GM06990 (cell line): ENCODE measurements at regions not wholly inside any gene's neighbourhood (a gene's known extent, or its start where the extent isn't known, plus 50 kb on each side); places are given as distances from the start of the nearest gene placed in this dataset.

Experiments
- DNase-seq: peaks from one replicate; pipeline ENCODE4 v3.0.0-alpha.2; 2011; ENCODE audit not compliant: insufficient read length; ENCODE audit errors: extremely low read depth
- H3K27me3 ChIP-seq: replicated peaks from 2 replicates; pipeline ENCODE4 v1.6.0; 2011; ENCODE audit warnings: low read length; ENCODE audit not compliant: control insufficient read depth, insufficient read depth
- H3K36me3 ChIP-seq: 2 replicates; pipeline ENCODE4 v1.5.1; 2011; ENCODE audit warnings: low read length; ENCODE audit not compliant: control insufficient read depth, insufficient read depth
- H3K4me3 ChIP-seq: replicated peaks from 2 replicates; pipeline ENCODE4 v1.5.1; 2011; ENCODE audit warnings: low read depth, mild to moderate bottlenecking, control low read depth, low read length
- CTCF ChIP-seq: IDR thresholded peaks from 2 replicates; pipeline ENCODE4 v1.5.1; 2011; ENCODE audit warnings: low read length, control low read depth, mild to moderate bottlenecking, inconsistent platforms; ENCODE audit not compliant: insufficient read depth, poor library complexity, severe bottlenecking

GRCh38 chr10:4673279-4674040 is 152.5 kb upstream of the AKR1E2 start:
- no peak for TF ChIP-seq CTCF
- no peak for DNase-seq
- no peak overlapping the region for H3K4me3 ChIP-seq
- H3K27me3 ChIP-seq, result no peaks in the 10 kb centered on the region
- H3K36me3 ChIP-seq, result no peaks in the 10 kb centered on the region

- Histone ChIP-seq H3K4me3 (no peak overlapping the region), H3K27me3 (no peaks in the 10 kb centered on the region), H3K36me3 (no peaks in the 10 kb centered on the region)
- TF ChIP-seq CTCF, result no peak
- no peak for DNase-seq
Measured at GRCh38 chr10:4672201-4672600, 153.8 kb upstream of the AKR1E2 start.

GRCh38 chr10:4671451-4672145 is 154.4 kb upstream of the AKR1E2 start:
- no peak for DNase-seq
- no peak overlapping the region for H3K4me3 ChIP-seq
- TF ChIP-seq CTCF, result no peak

GRCh38 chr10:4670737-4671136 is 155.3 kb upstream of the AKR1E2 start:
- Histone ChIP-seq H3K27me3 (no peaks in the 10 kb centered on the region), H3K4me3 (no peak overlapping the region), H3K36me3 (no peaks in the 10 kb centered on the region)
- no peak for DNase-seq
- no peak for TF ChIP-seq CTCF

More at GRCh38 chr10:4671451-4672145, 154.4 kb upstream of the AKR1E2 start:
- no peaks in the 10 kb centered on the region for H3K36me3 ChIP-seq
- H3K27me3 ChIP-seq, result no peaks in the 10 kb centered on the region

- Histone ChIP-seq H3K4me3 (no peak overlapping the region), H3K27me3 (no peaks in the 10 kb centered on the region), H3K36me3 (no peaks in the 10 kb centered on the region)
- DNase-seq, result no peak
- TF ChIP-seq CTCF, result no peak
Measured at GRCh38 chr10:4669585-4669984, 156.4 kb upstream of the AKR1E2 start.
